ENCODE measurements at regions not wholly inside any gene's neighbourhood (a gene's known extent, or its start where the extent isn't known, plus 50 kb on each side); places are given as distances from the start of the nearest gene placed in this dataset.

DNA sequence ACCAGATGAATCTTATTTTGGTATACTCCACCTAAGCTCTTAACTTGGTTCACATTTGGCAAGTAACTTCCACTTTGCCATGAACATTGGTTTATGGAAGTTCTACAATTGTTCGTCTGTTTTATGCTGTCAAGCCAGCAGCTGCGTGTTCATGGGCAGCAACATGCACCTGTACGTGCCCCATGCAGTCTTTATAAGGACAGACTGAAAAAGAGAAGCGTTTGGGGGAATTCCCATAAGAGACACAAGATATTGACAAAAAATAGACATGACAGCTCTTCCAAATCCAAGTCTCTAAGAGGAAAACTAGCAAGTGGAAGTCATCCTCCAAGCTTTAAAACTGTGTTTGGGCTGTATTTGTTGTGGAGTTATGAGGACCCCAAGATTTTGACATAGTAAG is 151.6 kb downstream of the SLC16A9 start:
- no peak for TF ChIP-seq CTCF (IDR thresholded peaks at IDR 0.05; ENCODE audit: poor library complexity, severe bottlenecking)
- TF ChIP-seq POLR2AphosphoS5 (IDR thresholded peaks at IDR 0.05) = no peak
- TF ChIP-seq TAF1 (IDR thresholded peaks at IDR 0.05; ENCODE audit: low read depth) = no peak
- no peak for TF ChIP-seq SMC3 (conservative IDR thresholded peaks at IDR 0.05; ENCODE audit: poor library complexity)
- no peak for TF ChIP-seq EP300 (conservative IDR thresholded peaks at IDR 0.05; ENCODE audit: poor library complexity, severe bottlenecking)
- no peak for TF ChIP-seq EZH2 (IDR thresholded peaks at IDR 0.05; ENCODE audit: borderline replicate concordance, insufficient read depth, low read length, poor library complexity, severe bottlenecking)
- TF ChIP-seq MXI1 (conservative IDR thresholded peaks at IDR 0.05; ENCODE audit: poor library complexity, severe bottlenecking) = no peak
- TF ChIP-seq, protein P1, sequence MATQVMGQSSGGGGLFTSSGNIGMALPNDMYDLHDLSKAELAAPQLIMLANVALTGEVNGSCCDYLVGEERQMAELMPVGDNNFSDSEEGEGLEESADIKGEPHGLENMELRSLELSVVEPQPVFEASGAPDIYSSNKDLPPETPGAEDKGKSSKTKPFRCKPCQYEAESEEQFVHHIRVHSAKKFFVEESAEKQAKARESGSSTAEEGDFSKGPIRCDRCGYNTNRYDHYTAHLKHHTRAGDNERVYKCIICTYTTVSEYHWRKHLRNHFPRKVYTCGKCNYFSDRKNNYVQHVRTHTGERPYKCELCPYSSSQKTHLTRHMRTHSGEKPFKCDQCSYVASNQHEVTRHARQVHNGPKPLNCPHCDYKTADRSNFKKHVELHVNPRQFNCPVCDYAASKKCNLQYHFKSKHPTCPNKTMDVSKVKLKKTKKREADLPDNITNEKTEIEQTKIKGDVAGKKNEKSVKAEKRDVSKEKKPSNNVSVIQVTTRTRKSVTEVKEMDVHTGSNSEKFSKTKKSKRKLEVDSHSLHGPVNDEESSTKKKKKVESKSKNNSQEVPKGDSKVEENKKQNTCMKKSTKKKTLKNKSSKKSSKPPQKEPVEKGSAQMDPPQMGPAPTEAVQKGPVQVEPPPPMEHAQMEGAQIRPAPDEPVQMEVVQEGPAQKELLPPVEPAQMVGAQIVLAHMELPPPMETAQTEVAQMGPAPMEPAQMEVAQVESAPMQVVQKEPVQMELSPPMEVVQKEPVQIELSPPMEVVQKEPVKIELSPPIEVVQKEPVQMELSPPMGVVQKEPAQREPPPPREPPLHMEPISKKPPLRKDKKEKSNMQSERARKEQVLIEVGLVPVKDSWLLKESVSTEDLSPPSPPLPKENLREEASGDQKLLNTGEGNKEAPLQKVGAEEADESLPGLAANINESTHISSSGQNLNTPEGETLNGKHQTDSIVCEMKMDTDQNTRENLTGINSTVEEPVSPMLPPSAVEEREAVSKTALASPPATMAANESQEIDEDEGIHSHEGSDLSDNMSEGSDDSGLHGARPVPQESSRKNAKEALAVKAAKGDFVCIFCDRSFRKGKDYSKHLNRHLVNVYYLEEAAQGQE (IDR thresholded peaks at IDR 0.05; ENCODE audit: borderline replicate concordance) = no peak
- TF ChIP-seq RAD21 (conservative IDR thresholded peaks at IDR 0.05) = no peak

All from neural cell (in vitro differentiated cells).